ENCODE measurements at regions not wholly inside any gene's neighbourhood (a gene's known extent, or its start where the extent isn't known, plus 50 kb on each side); places are given as distances from the start of the nearest gene placed in this dataset.

DNA sequence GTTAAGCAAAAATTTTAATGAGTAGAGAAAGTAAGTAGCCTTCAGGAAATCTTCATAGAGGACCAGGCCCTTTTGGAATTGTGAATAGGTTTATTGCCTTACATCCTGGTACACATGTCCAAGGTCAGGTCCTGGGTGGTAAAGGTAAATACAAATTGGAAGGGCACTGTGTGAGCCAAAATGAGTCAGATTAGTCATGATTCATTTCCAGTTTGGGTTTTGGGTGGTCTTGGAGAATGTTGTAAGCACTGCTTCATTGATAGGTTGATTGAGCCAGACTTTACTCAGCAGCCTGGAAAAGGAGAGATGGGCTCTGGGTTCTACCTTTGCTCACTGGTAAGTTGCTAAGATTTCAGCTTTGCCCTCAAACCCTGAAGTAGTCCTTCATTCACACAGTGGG, 82.5 kb upstream of the ZNF169 start:
- peaks cover 69% of the 10 kb centered on the region for H3K36me3 Mint-ChIP-seq (ENCODE audit: low read depth)
- ATAC-seq (peak; percentile 22), DNase-seq (no peak)
- H3K27me3 Mint-ChIP-seq: no peaks in the 10 kb centered on the region
- CTCF ChIA-PET: no interaction called here
- peak overlapping the region; percentile 82 for H3K27ac Mint-ChIP-seq
- no peak overlapping the region for H3K4me3 Mint-ChIP-seq
- H3K4me1 Mint-ChIP-seq (ENCODE audit: low read depth): peaks cover 88% of the 10 kb centered on the region
- no peaks in the 10 kb centered on the region for H3K9me3 Mint-ChIP-seq
- intact Hi-C loops (cut with micrococcal nuclease): no loop called here
- POLR2A ChIA-PET: interaction anchor here (1.2 to 2.3 kb wide), 4 partner anchors 8 to 33 kb away, joined by 3 to 5 read pairs (median 5); no protein-coding TSS in a partner anchor
- no peak for TF ChIP-seq CTCF (IDR thresholded peaks at IDR 0.05)

DNA sequence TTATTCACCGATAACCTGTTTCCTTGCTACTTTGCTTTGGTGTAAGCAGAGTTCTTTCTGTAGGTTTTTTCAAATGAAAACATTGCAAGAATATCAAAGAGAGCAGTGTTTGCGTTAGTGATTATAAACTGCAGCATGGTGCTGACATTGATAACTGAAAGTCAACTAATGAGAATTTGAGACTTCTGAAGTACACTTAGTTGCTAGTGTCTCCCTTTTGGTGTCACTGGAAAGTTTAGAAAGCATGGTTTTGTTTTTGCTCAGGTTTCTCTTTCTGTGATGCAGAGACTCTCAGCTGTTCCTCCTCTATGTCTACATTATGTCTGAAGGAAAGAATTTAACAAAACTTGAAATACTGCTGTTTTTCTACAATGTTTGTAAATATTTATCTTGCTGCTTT, 80.2 kb upstream of the ZNF169 start:
- no peak for TF ChIP-seq CTCF (IDR thresholded peaks at IDR 0.05)
- H3K4me1 Mint-ChIP-seq (ENCODE audit: low read depth): peaks cover 81% of the 10 kb centered on the region
- H3K9me3 Mint-ChIP-seq: no peaks in the 10 kb centered on the region
- intact Hi-C loops (cut with micrococcal nuclease): no loop called here
- DNase-seq: no peak
- POLR2A ChIA-PET: interaction anchor here (0.9 to 1.4 kb wide), 3 partner anchors 11 to 19 kb away, joined by 3 read pairs; no protein-coding TSS in a partner anchor
- ATAC-seq: peak; percentile 52
- H3K27ac Mint-ChIP-seq: peak overlapping the region; percentile 74
- no peaks in the 10 kb centered on the region for H3K27me3 Mint-ChIP-seq
- CTCF ChIA-PET: interaction anchor here (0.7 to 1.4 kb wide), 2 partner anchors 9 to 35 kb away, joined by 3 to 4 read pairs; no protein-coding TSS in a partner anchor
- no peak overlapping the region for H3K4me3 Mint-ChIP-seq
- H3K36me3 Mint-ChIP-seq (ENCODE audit: low read depth): peaks cover 69% of the 10 kb centered on the region

DNA sequence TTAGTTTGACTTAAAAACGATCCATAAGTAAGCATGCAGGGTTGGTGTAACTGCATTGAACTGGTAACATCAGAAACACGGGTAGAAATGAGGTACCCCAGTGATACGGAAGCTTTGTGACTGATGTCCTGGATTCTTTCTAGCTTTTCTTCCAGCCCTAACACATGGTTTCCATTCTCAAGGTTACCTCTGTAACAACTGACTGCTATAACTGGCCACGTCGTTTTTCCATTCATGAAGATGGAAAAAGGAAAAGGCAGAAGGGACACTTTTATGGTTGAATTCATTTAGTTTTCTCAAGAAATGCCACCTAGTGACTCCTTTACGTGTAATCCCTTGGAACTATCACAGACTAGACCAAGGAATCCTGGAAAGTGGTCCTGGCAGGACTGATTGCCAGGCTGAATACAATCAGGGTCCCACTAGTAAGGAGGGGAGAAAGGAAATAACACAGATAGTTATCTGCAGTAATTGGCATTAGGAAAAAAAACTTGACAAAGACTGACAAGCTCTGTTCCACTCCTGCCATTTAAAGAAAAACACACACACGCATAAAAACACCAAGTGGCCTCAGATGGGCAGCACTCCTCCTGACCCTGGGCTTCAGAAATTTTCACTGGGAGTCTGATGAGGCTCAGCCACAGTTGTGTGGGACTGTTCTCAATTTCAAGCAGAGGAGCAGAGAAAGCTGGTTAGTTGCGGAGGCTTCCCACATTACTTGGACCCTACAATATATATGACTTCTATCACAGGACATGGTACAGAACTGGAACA, 77.5 kb upstream of the ZNF169 start:
- H3K4me3 Mint-ChIP-seq: no peak overlapping the region
- H3K27ac Mint-ChIP-seq: peak overlapping the region; percentile 66
- ChIA-PET CTCF (interaction anchor here (1.3 to 1.9 kb wide), 2 partner anchors 31 to 115 kb away, joined by 5 to 6 read pairs; no protein-coding TSS in a partner anchor), POLR2A (interaction anchor here (0.8 to 1.4 kb wide), 2 partner anchors 10 to 140 kb away, joined by 3 read pairs; no protein-coding TSS in a partner anchor)
- DNase-seq (no peak), ATAC-seq (no peak)
- no peaks in the 10 kb centered on the region for H3K27me3 Mint-ChIP-seq
- H3K4me1 Mint-ChIP-seq (ENCODE audit: low read depth): peaks cover 57% of the 10 kb centered on the region
- intact Hi-C loops (cut with micrococcal nuclease): no loop called here
- no peak for TF ChIP-seq CTCF (IDR thresholded peaks at IDR 0.05)
- peaks cover 58% of the 10 kb centered on the region for H3K36me3 Mint-ChIP-seq (ENCODE audit: low read depth)
- no peaks in the 10 kb centered on the region for H3K9me3 Mint-ChIP-seq

- CTCF ChIA-PET: interaction anchor here (1.0 to 1.9 kb wide), 2 partner anchors 116 kb away, joined by 3 to 5 read pairs; no protein-coding TSS in a partner anchor
- H3K4me1 Mint-ChIP-seq (ENCODE audit: low read depth): peaks cover 48% of the 10 kb centered on the region
- H3K27ac Mint-ChIP-seq: peak overlapping the region; percentile 66
- H3K9me3 Mint-ChIP-seq: no peaks in the 10 kb centered on the region
- ATAC-seq: no peak
- peaks cover 49% of the 10 kb centered on the region for H3K36me3 Mint-ChIP-seq (ENCODE audit: low read depth)
- no peaks in the 10 kb centered on the region for H3K27me3 Mint-ChIP-seq
- no peak overlapping the region for H3K4me3 Mint-ChIP-seq
- intact Hi-C loops (cut with micrococcal nuclease): no loop called here
- no peak for TF ChIP-seq CTCF (IDR thresholded peaks at IDR 0.05)
- POLR2A ChIA-PET: no interaction called here
- no peak for DNase-seq
Measured at GRCh38 chr9:94182532-94182931, 76.6 kb upstream of the ZNF169 start.

All from activated CD8-positive, alpha-beta T cell treated with anti-CD3 and anti-CD28 coated beads for 36 hours (primary cell).